HCT116 (cell line): ENCODE measurements at regions not wholly inside any gene's neighbourhood (a gene's known extent, or its start where the extent isn't known, plus 50 kb on each side); places are given as distances from the start of the nearest gene placed in this dataset.

Experiments
- ATAC-seq: fragments of 200-7000 bp; cut with Tn5 transposase; 2 replicates; pipeline ENCODE4 v1.9.1; 2020; ENCODE audit warnings: mild to moderate bottlenecking, moderate library complexity
- BruUV-seq: library from RNA; stranded (reverse); fragments of 400-500 nt; replicated peaks from 2 replicates; lab custom pipeline; 2021; lab: Mats Ljungman, UMichigan
- CTCF ChIA-PET: fragments of 300-600 bp; sonication (Branson Sonifier 250); formaldehyde crosslinking; loops from one replicate; lab custom pipeline; 2021; ENCODE audit warnings: antibody characterized with exemption; lab: Charles Lee
- POLR2A ChIA-PET: fragments of 300-600, 350-600 bp; sonication (Branson Sonifier 250); formaldehyde crosslinking; loops from one replicate; lab custom pipeline; 2021; ENCODE audit warnings: antibody characterized with exemption; lab: Charles Lee
- RAD21 ChIA-PET, 2 experiments: fragments of 300-600 bp; sonication (Branson Sonifier 250); formaldehyde crosslinking; loops; one replicate each; lab custom pipeline; 2023; ENCODE audit warnings: low total read pairs in 2 of 2; ENCODE audit not compliant: uncharacterized antibody in 2 of 2, unreplicated experiment in 2 of 2, low non-redundant PET in 1 of 2; lab: Charles Lee
- DNase-seq: peaks from one replicate; pipeline ENCODE4 v3.0.0-alpha.2; 2010; ENCODE audit warnings: low read depth, low spot score
- H2AFZ ChIP-seq: fragments of 200-600 bp; shearing (Covaris generic), sonication (generic); 2 replicates; pipeline ENCODE4 v1.6.1; 2017; ENCODE audit warnings: low read depth, mixed run types, mixed read lengths, antibody characterized with exemption, low read length; ENCODE audit not compliant: poor library complexity, severe bottlenecking
- H3K27ac ChIP-seq: 2 replicates; pipeline ENCODE4 v1.5.1; 2012; ENCODE audit warnings: low read depth, low read length
- H3K27me3 ChIP-seq: fragments of 200-600 bp; sonication (generic); 2 replicates; pipeline ENCODE4 v1.6.1; 2016; ENCODE audit warnings: mixed run types, low read length, mixed read lengths; ENCODE audit not compliant: insufficient read depth
- H3K36me3 ChIP-seq, 2 experiments: fragments of 200-500 bp in 1 of 2; fragments of 200-600 bp in 1 of 2; sonication (Bioruptor generic) in 1 of 2; sonication (generic) in 1 of 2; 2 replicates each; pipeline versions ENCODE4 v1.5.1 to v1.6.1; 2014 to 2016; ENCODE audit warnings: low read length in 2 of 2, inconsistent platforms in 1 of 2, mixed read lengths in 1 of 2, mixed run types in 1 of 2; ENCODE audit not compliant: insufficient read depth in 2 of 2, control insufficient read depth in 1 of 2
- H3K4me1 ChIP-seq, 2 experiments: fragments of 200-600 bp in 1 of 2; sonication (generic) in 1 of 2; 2 replicates each; pipeline versions ENCODE4 v1.5.1 to v1.6.1; 2012 to 2017; ENCODE audit warnings: low read length in 2 of 2, inconsistent platforms in 1 of 2, mild to moderate bottlenecking in 1 of 2, mixed read lengths in 1 of 2, mixed run types in 1 of 2, moderate library complexity in 1 of 2; ENCODE audit not compliant: insufficient read depth in 2 of 2, control insufficient read depth in 1 of 2
- H3K4me2 ChIP-seq: fragments of 200-600 bp; sonication (generic); 2 replicates; pipeline ENCODE4 v1.6.1; 2017; ENCODE audit warnings: mixed run types, low read length, mixed read lengths
- H3K4me3 ChIP-seq, 2 experiments: fragments of 200-600 bp in 1 of 2; sonication (generic) in 1 of 2; replicated peaks in 1 of 2; 2 replicates each; pipeline ENCODE4 v1.5.1; 2011 to 2016; ENCODE audit warnings: low read length in 2 of 2, control low read depth in 1 of 2, low read depth in 1 of 2, mild to moderate bottlenecking in 1 of 2, mixed read lengths in 1 of 2, mixed run types in 1 of 2
- H3K79me2 ChIP-seq: fragments of 200-600 bp; sonication (generic); 2 replicates; pipeline ENCODE4 v1.6.1; 2017; ENCODE audit warnings: mild to moderate bottlenecking, mixed run types, low read length, moderate library complexity, mixed read lengths; ENCODE audit not compliant: insufficient read depth
- H3K9ac ChIP-seq: fragments of 200-600 bp; sonication (generic); 2 replicates; pipeline ENCODE4 v1.6.1; 2016; ENCODE audit warnings: low read length, mixed read lengths
- H3K9me2 ChIP-seq: fragments of 200-600 bp; sonication (generic), shearing (Covaris generic); 2 replicates; pipeline ENCODE4 v1.6.1; 2017; ENCODE audit warnings: mixed run types, mild to moderate bottlenecking, moderate library complexity; ENCODE audit not compliant: insufficient read depth
- H3K9me3 ChIP-seq, 2 experiments: fragments of 200-500 bp in 1 of 2; fragments of 200-600 bp in 1 of 2; sonication (Bioruptor generic) in 1 of 2; sonication (generic) in 1 of 2; 2 replicates each; pipeline ENCODE4 v1.6.1; 2014 to 2017; ENCODE audit warnings: low read length in 2 of 2, mixed read lengths in 2 of 2, inconsistent platforms in 1 of 2, low read depth in 1 of 2, mild to moderate bottlenecking in 1 of 2, mixed run types in 1 of 2, moderate library complexity in 1 of 2; ENCODE audit not compliant: control insufficient read depth in 1 of 2, insufficient read depth in 1 of 2
- H4K20me1 ChIP-seq: fragments of 200-600 bp; sonication (generic), shearing (Covaris generic); 2 replicates; pipeline ENCODE4 v1.6.1; 2017; ENCODE audit warnings: mixed run types, mild to moderate bottlenecking, moderate library complexity; ENCODE audit not compliant: insufficient read depth
- CBX3 ChIP-seq: IDR thresholded peaks from 2 replicates; pipeline ENCODE4 v1.6.1; 2012; ENCODE audit warnings: low read depth
- CEBPB ChIP-seq: IDR thresholded peaks from 2 replicates; pipeline ENCODE4 v1.6.1; 2012; ENCODE audit warnings: low read depth
- POLR2AphosphoS5 ChIP-seq: IDR thresholded peaks from 2 replicates; pipeline ENCODE4 v1.6.1; 2011; ENCODE audit warnings: mild to moderate bottlenecking, low read depth, low read length, moderate library complexity
- YY1 ChIP-seq: IDR thresholded peaks from 2 replicates; pipeline ENCODE4 v1.6.1; 2011; ENCODE audit warnings: low read length, low read depth, moderate library complexity, mild to moderate bottlenecking; ENCODE audit not compliant: insufficient replicate concordance; ENCODE audit errors: extremely low read depth
- ZFX ChIP-seq: fragments of 450-650 bp; IDR thresholded peaks from 2 replicates; pipeline ENCODE4 v1.6.1; 2017
- intact Hi-C: fragments of 100-400 bp; cut with micrococcal nuclease; formaldehyde crosslinking; loops from 2 replicates; pipeline ENCODE4 v1.10.0; 2022
- TF ChIP-seq, protein P1 (sequence below): IDR thresholded peaks from 2 replicates; pipeline ENCODE4 v1.6.1; 2012
- TF ChIP-seq, protein P2 (sequence below): IDR thresholded peaks from 2 replicates; pipeline ENCODE4 v1.6.1; 2011; ENCODE audit warnings: mild to moderate bottlenecking, low read length, moderate library complexity; ENCODE audit not compliant: insufficient replicate concordance; ENCODE audit errors: extremely low read depth
- TF ChIP-seq, protein P3 (sequence below): IDR thresholded peaks from 2 replicates; pipeline ENCODE4 v1.6.1; 2012; ENCODE audit warnings: low read depth

DNA sequence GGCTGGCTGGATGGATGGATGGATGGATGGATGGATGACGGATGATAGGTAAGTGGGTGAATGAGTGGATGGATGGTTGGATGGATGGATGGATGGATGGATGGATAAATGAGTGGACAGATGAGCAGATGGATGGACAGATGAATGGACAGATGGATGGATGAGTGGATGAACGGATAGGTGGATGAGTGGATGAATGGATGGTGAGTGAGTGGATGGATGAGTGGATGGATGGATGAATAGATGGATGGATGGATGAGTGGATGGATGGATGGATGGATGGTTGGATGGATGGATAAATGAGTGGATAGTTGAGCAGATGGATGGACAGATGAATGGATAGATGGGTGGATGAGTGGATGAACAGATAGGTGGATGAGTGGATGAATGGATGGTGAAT, 340.7 kb upstream of the AUTS2 start:
- Histone ChIP-seq H3K4me1 (no peaks in the 10 kb centered on the region), H3K79me2 (no peaks in the 10 kb centered on the region)
- RAD21 ChIA-PET = no interaction called here
- DNase-seq = no peak
- TF ChIP-seq, protein P1, sequence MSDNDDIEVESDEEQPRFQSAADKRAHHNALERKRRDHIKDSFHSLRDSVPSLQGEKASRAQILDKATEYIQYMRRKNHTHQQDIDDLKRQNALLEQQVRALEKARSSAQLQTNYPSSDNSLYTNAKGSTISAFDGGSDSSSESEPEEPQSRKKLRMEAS = no peak
- TF ChIP-seq ZFX (no peak), CEBPB (no peak), CBX3 (no peak), POLR2AphosphoS5 (no peak), YY1 (no peak)
- TF ChIP-seq, protein P2, sequence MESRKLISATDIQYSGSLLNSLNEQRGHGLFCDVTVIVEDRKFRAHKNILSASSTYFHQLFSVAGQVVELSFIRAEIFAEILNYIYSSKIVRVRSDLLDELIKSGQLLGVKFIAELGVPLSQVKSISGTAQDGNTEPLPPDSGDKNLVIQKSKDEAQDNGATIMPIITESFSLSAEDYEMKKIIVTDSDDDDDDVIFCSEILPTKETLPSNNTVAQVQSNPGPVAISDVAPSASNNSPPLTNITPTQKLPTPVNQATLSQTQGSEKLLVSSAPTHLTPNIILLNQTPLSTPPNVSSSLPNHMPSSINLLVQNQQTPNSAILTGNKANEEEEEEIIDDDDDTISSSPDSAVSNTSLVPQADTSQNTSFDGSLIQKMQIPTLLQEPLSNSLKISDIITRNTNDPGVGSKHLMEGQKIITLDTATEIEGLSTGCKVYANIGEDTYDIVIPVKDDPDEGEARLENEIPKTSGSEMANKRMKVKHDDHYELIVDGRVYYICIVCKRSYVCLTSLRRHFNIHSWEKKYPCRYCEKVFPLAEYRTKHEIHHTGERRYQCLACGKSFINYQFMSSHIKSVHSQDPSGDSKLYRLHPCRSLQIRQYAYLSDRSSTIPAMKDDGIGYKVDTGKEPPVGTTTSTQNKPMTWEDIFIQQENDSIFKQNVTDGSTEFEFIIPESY = no peak
- TF ChIP-seq, protein P3, sequence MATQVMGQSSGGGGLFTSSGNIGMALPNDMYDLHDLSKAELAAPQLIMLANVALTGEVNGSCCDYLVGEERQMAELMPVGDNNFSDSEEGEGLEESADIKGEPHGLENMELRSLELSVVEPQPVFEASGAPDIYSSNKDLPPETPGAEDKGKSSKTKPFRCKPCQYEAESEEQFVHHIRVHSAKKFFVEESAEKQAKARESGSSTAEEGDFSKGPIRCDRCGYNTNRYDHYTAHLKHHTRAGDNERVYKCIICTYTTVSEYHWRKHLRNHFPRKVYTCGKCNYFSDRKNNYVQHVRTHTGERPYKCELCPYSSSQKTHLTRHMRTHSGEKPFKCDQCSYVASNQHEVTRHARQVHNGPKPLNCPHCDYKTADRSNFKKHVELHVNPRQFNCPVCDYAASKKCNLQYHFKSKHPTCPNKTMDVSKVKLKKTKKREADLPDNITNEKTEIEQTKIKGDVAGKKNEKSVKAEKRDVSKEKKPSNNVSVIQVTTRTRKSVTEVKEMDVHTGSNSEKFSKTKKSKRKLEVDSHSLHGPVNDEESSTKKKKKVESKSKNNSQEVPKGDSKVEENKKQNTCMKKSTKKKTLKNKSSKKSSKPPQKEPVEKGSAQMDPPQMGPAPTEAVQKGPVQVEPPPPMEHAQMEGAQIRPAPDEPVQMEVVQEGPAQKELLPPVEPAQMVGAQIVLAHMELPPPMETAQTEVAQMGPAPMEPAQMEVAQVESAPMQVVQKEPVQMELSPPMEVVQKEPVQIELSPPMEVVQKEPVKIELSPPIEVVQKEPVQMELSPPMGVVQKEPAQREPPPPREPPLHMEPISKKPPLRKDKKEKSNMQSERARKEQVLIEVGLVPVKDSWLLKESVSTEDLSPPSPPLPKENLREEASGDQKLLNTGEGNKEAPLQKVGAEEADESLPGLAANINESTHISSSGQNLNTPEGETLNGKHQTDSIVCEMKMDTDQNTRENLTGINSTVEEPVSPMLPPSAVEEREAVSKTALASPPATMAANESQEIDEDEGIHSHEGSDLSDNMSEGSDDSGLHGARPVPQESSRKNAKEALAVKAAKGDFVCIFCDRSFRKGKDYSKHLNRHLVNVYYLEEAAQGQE = no peak
- TF ChIP-seq, all 23 proteins: peak for 0
- intact Hi-C loops = no loop called here
- Histone ChIP-seq H3K9ac (no peak overlapping the region), H2AFZ (no peak overlapping the region), H3K27ac (no peak overlapping the region), H4K20me1 (no peaks in the 10 kb centered on the region), H3K27me3 (no peaks in the 10 kb centered on the region), H3K4me2 (no peak overlapping the region), H3K9me3 (peaks cover 0 to 13% of the 10 kb centered on the region in 2 experiments; a peak in 1 of 4 replicates), H3K36me3 (no peaks in the 10 kb centered on the region), H3K9me2 (no peaks in the 10 kb centered on the region), H3K4me3 (no peak overlapping the region)
- no peak for ATAC-seq
- BruUV-seq = no TSS peak
- ChIA-PET CTCF (no interaction called here), POLR2A (no interaction called here)
